Neural cell (in vitro differentiated cells): ENCODE measurements at regions not wholly inside any gene's neighbourhood (a gene's known extent, or its start where the extent isn't known, plus 50 kb on each side); places are given as distances from the start of the nearest gene placed in this dataset.

Experiments used
- CTCF ChIP-seq: fragments of 450-650 bp; IDR thresholded peaks from 2 replicates; pipeline ENCODE4 v1.5.1; 2014; ENCODE audit warnings: antibody characterized with exemption, mild to moderate bottlenecking, moderate library complexity; ENCODE audit not compliant: poor library complexity, severe bottlenecking
- EP300 ChIP-seq: fragments of 450-650 bp; conservative IDR thresholded peaks from 2 replicates; pipeline ENCODE4 v1.6.1; 2014; ENCODE audit warnings: antibody characterized with exemption, mild to moderate bottlenecking, moderate library complexity; ENCODE audit not compliant: poor library complexity, severe bottlenecking
- EZH2 ChIP-seq: fragments of 200-600, 300-800 bp; shearing (Covaris generic), sonication (generic); IDR thresholded peaks from 2 replicates; pipeline ENCODE4 v1.6.1; 2014; ENCODE audit warnings: antibody characterized with exemption, low read length, borderline replicate concordance, mild to moderate bottlenecking; ENCODE audit not compliant: insufficient read depth, poor library complexity, severe bottlenecking
- MXI1 ChIP-seq: fragments of 450-650 bp; conservative IDR thresholded peaks from 2 replicates; pipeline ENCODE4 v1.6.1; 2014; ENCODE audit warnings: antibody characterized with exemption, mild to moderate bottlenecking; ENCODE audit not compliant: poor library complexity, severe bottlenecking
- POLR2AphosphoS5 ChIP-seq: IDR thresholded peaks from 2 replicates; pipeline ENCODE4 v1.6.1; 2012
- RAD21 ChIP-seq: fragments of 450-650 bp; conservative IDR thresholded peaks from 2 replicates; pipeline ENCODE4 v1.6.1; 2014; ENCODE audit warnings: antibody characterized with exemption, mild to moderate bottlenecking, moderate library complexity
- SMC3 ChIP-seq: fragments of 450-650 bp; conservative IDR thresholded peaks from 2 replicates; pipeline ENCODE4 v1.6.1; 2014; ENCODE audit warnings: antibody characterized with exemption, mild to moderate bottlenecking, moderate library complexity; ENCODE audit not compliant: poor library complexity
- TAF1 ChIP-seq: IDR thresholded peaks from 2 replicates; pipeline ENCODE4 v1.6.1; 2012; ENCODE audit warnings: low read depth

DNA sequence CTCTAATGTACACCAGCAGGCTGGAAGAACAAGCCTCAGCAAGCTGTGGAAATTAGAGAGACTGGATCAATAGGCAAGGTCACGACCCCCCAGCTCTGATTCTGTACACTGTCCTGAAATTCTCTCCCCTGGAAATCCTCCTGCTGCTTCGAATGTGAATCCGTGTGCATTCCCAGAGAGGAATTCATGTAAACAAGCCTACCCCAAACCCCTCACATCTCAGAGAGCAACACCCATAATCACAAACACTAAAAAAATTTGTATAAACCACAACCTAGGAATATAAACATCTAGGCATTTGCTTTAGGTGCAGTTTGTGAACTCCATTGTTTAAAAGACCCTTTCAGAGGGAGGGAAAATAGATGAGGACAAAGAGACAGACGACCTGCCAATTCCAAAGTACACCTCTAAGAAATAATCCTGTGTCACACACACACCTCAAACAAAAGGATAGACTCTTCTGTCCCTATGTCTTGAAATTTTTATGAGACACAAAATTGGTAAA, 325.2 kb downstream of the WDR72 start:
- TF ChIP-seq CTCF: no peak
- TF ChIP-seq TAF1: no peak
- no peak for TF ChIP-seq POLR2AphosphoS5
- TF ChIP-seq RAD21: no peak
- no peak for TF ChIP-seq EP300
- no peak for TF ChIP-seq MXI1
- no peak for TF ChIP-seq EZH2
- TF ChIP-seq SMC3: no peak
